PC-9 (cell line): ENCODE measurements at regions not wholly inside any gene's neighbourhood (a gene's known extent, or its start where the extent isn't known, plus 50 kb on each side); places are given as distances from the start of the nearest gene placed in this dataset.

Experiments
- BruUV-seq: library from RNA; stranded (reverse); fragments of 400-500 nt; replicated peaks from 2 replicates; lab custom pipeline; 2021; lab: Mats Ljungman, UMichigan
- CTCF ChIA-PET: fragments of 300-600 bp; sonication (Branson Sonifier 250); formaldehyde crosslinking; loops from one replicate; lab custom pipeline; 2022; ENCODE audit warnings: antibody characterized with exemption; lab: Charles Lee
- POLR2A ChIA-PET: fragments of 300-600 bp; sonication (Branson Sonifier 250); formaldehyde crosslinking; loops from one replicate; lab custom pipeline; 2022; ENCODE audit warnings: antibody characterized with exemption; ENCODE audit not compliant: unreplicated experiment; lab: Charles Lee
- DNase-seq, 2 experiments: peaks; one replicate each; pipeline versions ENCODE4 v3.0.0 to v3.0.0-alpha.2; 2015 to 2022; ENCODE audit warnings: mixed read lengths in 1 of 2
- H2AFZ ChIP-seq: fragments of 200-600 bp; sonication (generic); 2 replicates; pipeline ENCODE4 v1.8.1; 2017; ENCODE audit warnings: antibody characterized with exemption
- H3F3A ChIP-seq: fragments of 200-600 bp; sonication (generic); 2 replicates; pipeline ENCODE4 v1.8.1; 2017; ENCODE audit warnings: antibody characterized with exemption, mild to moderate bottlenecking, low read depth; ENCODE audit not compliant: insufficient read depth
- H3K27ac ChIP-seq: fragments of 200-600 bp; sonication (generic); 2 replicates; pipeline ENCODE4 v1.6.1; 2016; ENCODE audit warnings: mixed run types
- H3K27me3 ChIP-seq: fragments of 200-600 bp; sonication (generic); 2 replicates; pipeline ENCODE4 v1.6.1; 2016; ENCODE audit warnings: low read depth, mixed run types; ENCODE audit not compliant: insufficient read depth
- H3K36me3 ChIP-seq: fragments of 200-600 bp; sonication (generic); 2 replicates; pipeline ENCODE4 v1.6.1; 2016; ENCODE audit warnings: low read depth, mixed run types
- H3K4me1 ChIP-seq: fragments of 200-600 bp; sonication (generic); replicated peaks from 2 replicates; pipeline ENCODE4 v1.6.1; 2016; ENCODE audit warnings: mixed run types; ENCODE audit not compliant: insufficient read depth
- H3K4me2 ChIP-seq: fragments of 200-600 bp; sonication (generic); 2 replicates; pipeline ENCODE4 v1.6.1; 2017; ENCODE audit warnings: mixed run types
- H3K4me3 ChIP-seq: fragments of 200-600 bp; sonication (generic); 2 replicates; pipeline ENCODE4 v1.6.1; 2016; ENCODE audit warnings: mixed run types
- H3K79me2 ChIP-seq: fragments of 200-600 bp; sonication (generic); 2 replicates; pipeline ENCODE4 v1.6.1; 2017; ENCODE audit warnings: low read depth, mixed run types
- H3K9me2 ChIP-seq: fragments of 200-600 bp; sonication (generic); 2 replicates; pipeline ENCODE4 v1.8.1; 2017; ENCODE audit warnings: mild to moderate bottlenecking; ENCODE audit not compliant: insufficient read depth
- H3K9me3 ChIP-seq: fragments of 200-600 bp; sonication (generic); 2 replicates; pipeline ENCODE4 v1.8.1; 2016; ENCODE audit warnings: low read depth; ENCODE audit not compliant: insufficient read depth
- H4K20me1 ChIP-seq: fragments of 200-600 bp; sonication (generic); 2 replicates; pipeline ENCODE4 v1.8.1; 2017; ENCODE audit not compliant: insufficient read depth
- EZH2 ChIP-seq: fragments of 200-600 bp; sonication (generic); IDR thresholded peaks from 2 replicates; pipeline ENCODE4 v1.8.0; 2017; ENCODE audit warnings: antibody characterized with exemption, low read depth
- intact Hi-C: fragments of 100-400 bp; cut with micrococcal nuclease; formaldehyde crosslinking; loops from one replicate; pipeline ENCODE4 v1.10.0; 2022; ENCODE audit not compliant: unreplicated experiment
- TF ChIP-seq, protein P1 (sequence below): fragments of 200-600 bp; sonication (generic); conservative IDR thresholded peaks from 2 replicates; pipeline ENCODE4 v1.6.1; 2017; ENCODE audit warnings: mixed run types, antibody characterized with exemption, mild to moderate bottlenecking, moderate library complexity

GRCh38 chr5:91851670-91852069 is 468.6 kb upstream of the ARRDC3 start:
- no peaks in the 10 kb centered on the region for H3K27me3 ChIP-seq
- ChIA-PET CTCF (interaction anchor here (0.6 kb wide), 1 partner anchor 14 kb away, joined by 3 read pairs; no protein-coding TSS in a partner anchor), POLR2A (no interaction called here)
- no peaks in the 10 kb centered on the region for H3K79me2 ChIP-seq
- H3K27ac ChIP-seq = no peak overlapping the region
- no peak overlapping the region for H2AFZ ChIP-seq
- H3K4me1 ChIP-seq = 0 out of 2 replicates have a peak, but pooled peaks cover 8% of the 10 kb centered on the region
- H3F3A ChIP-seq = peaks cover 3% of the 10 kb centered on the region; the same call in 1 of the 2 replicates
- intact Hi-C loops = no loop called here
- BruUV-seq = no TSS peak
- no peaks in the 10 kb centered on the region for H3K36me3 ChIP-seq
- H3K4me3 ChIP-seq = no peak overlapping the region
- no peak for DNase-seq
- peaks cover 5% of the 10 kb centered on the region; the same call in 1 of the 2 replicates for H3K9me3 ChIP-seq
- TF ChIP-seq, protein P1, sequence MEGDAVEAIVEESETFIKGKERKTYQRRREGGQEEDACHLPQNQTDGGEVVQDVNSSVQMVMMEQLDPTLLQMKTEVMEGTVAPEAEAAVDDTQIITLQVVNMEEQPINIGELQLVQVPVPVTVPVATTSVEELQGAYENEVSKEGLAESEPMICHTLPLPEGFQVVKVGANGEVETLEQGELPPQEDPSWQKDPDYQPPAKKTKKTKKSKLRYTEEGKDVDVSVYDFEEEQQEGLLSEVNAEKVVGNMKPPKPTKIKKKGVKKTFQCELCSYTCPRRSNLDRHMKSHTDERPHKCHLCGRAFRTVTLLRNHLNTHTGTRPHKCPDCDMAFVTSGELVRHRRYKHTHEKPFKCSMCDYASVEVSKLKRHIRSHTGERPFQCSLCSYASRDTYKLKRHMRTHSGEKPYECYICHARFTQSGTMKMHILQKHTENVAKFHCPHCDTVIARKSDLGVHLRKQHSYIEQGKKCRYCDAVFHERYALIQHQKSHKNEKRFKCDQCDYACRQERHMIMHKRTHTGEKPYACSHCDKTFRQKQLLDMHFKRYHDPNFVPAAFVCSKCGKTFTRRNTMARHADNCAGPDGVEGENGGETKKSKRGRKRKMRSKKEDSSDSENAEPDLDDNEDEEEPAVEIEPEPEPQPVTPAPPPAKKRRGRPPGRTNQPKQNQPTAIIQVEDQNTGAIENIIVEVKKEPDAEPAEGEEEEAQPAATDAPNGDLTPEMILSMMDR = no peak
- TF ChIP-seq EZH2 = no peak
- H4K20me1 ChIP-seq = no peaks in the 10 kb centered on the region
- no peaks in the 10 kb centered on the region for H3K9me2 ChIP-seq
- no peak overlapping the region for H3K4me2 ChIP-seq

DNA sequence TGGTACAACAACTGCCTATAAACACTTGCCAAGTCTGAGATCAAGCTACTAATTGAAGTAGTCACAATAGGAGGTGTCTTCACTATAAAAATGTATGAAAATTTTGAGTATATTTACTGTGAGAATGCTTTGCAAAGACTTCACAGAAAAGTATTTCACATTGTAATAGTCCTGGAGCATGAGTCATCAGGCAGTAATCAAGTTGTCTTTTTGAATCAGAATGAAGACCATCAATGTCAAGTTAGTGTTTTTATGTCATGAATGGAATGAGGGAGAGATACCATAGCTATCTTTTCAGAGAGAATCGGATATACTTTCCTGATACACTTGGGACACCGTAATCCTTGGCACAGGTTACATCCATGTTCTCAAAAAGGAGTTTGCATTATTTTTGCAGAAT is 466.9 kb upstream of the ARRDC3 start:
- no peaks in the 10 kb centered on the region for H3K79me2 ChIP-seq
- H3K4me1 ChIP-seq = 0 out of 2 replicates have a peak, but pooled peaks cover 8% of the 10 kb centered on the region
- TF ChIP-seq, protein P1 = no peak
- no peak for TF ChIP-seq EZH2
- CTCF ChIA-PET = no interaction called here
- no peak overlapping the region for H3K27ac ChIP-seq
- no peak overlapping the region for H2AFZ ChIP-seq
- DNase-seq = no peak
- H3K9me2 ChIP-seq = no peaks in the 10 kb centered on the region
- no peak overlapping the region for H3K4me2 ChIP-seq
- no TSS peak for BruUV-seq
- no peaks in the 10 kb centered on the region for H3K27me3 ChIP-seq
- POLR2A ChIA-PET = no interaction called here
- H3K9me3 ChIP-seq = peaks cover 5% of the 10 kb centered on the region; the same call in 1 of the 2 replicates
- H3K36me3 ChIP-seq = no peaks in the 10 kb centered on the region
- peaks cover 3% of the 10 kb centered on the region; the same call in 1 of the 2 replicates for H3F3A ChIP-seq
- no peaks in the 10 kb centered on the region for H4K20me1 ChIP-seq
- H3K4me3 ChIP-seq = no peak overlapping the region
- intact Hi-C loops = no loop called here

- Histone ChIP-seq H3K4me1 (0 out of 2 replicates have a peak, but pooled peaks cover 8% of the 10 kb centered on the region), H3K36me3 (no peaks in the 10 kb centered on the region), H3K4me3 (no peak overlapping the region), H3K4me2 (no peak overlapping the region), H3F3A (peaks cover 3% of the 10 kb centered on the region; the same call in 1 of the 2 replicates), H3K27me3 (no peaks in the 10 kb centered on the region), H3K9me3 (peaks cover 5% of the 10 kb centered on the region; the same call in 1 of the 2 replicates), H2AFZ (no peak overlapping the region), H3K9me2 (no peaks in the 10 kb centered on the region), H4K20me1 (no peaks in the 10 kb centered on the region), H3K27ac (no peak overlapping the region), H3K79me2 (no peaks in the 10 kb centered on the region)
- no TSS peak for BruUV-seq
- ChIA-PET CTCF (no interaction called here), POLR2A (no interaction called here)
- no peak for DNase-seq
- no peak for TF ChIP-seq EZH2
- TF ChIP-seq, protein P1 = no peak
- intact Hi-C loops = loop anchor here (10.0 kb wide), 1 partner anchor 64 kb away; no protein-coding TSS in a partner anchor
Measured at GRCh38 chr5:91849069-91849468, 466.0 kb upstream of the ARRDC3 start.
